K562 (cell line): ENCODE measurements at regions not wholly inside any gene's neighbourhood (a gene's known extent, or its start where the extent isn't known, plus 50 kb on each side); places are given as distances from the start of the nearest gene placed in this dataset.

Experiments
- ATAC-seq: fragments of 200-7000 bp; cut with Tn5 transposase; 3 replicates; pipeline ENCODE4 v1.9.1; 2020; ENCODE audit warnings: moderate library complexity
- BruUV-seq: library from RNA; stranded (reverse); fragments of 400-500 nt; replicated peaks from 2 replicates; lab custom pipeline; 2021; lab: Mats Ljungman, UMichigan
- CTCF ChIA-PET: fragments of 300-600 bp; formaldehyde crosslinking; extraction: SDS; loops from one replicate; lab custom pipeline; 2021; ENCODE audit warnings: low intra/inter-chr PET ratio; lab: Yijun Ruan, JAX
- POLR2A ChIA-PET: fragments of 300-600, 350-650 bp; sonication (Branson Sonifier 250); formaldehyde crosslinking; extraction: SDS; loops from one replicate; lab custom pipeline; 2021; ENCODE audit warnings: antibody characterized with exemption, inconsistent platforms; lab: Yijun Ruan, JAX
- DNase-seq, 4 experiments: peaks; one replicate each; pipeline versions ENCODE4 v3.0.0 to v3.0.0-alpha.2; 2011 to 2018; ENCODE audit warnings: low spot score in 3 of 4, mixed read lengths in 3 of 4; ENCODE audit errors: extremely low read depth in 1 of 4
- FAIRE-seq: peaks from 2 replicates; lab custom pipeline; 2011; peaks lifted over from hg19 to GRCh38; lab: Jason Lieb, UNC
- H2AFZ ChIP-seq: 2 replicates; pipeline ENCODE4 v1.6.0; 2011; ENCODE audit warnings: low read depth, low read length, control low read depth, inconsistent platforms
- H3K27ac ChIP-seq: fragments of 200-600 bp; 3 replicates; pipeline ENCODE4 v1.8.0; 2011; ENCODE audit warnings: low read depth, mild to moderate bottlenecking, control low read depth, inconsistent platforms, low read length, moderate library complexity, mixed read lengths; ENCODE audit errors: extremely low read depth
- H3K27me3 ChIP-seq, 2 experiments: fragments of 300-600 bp in 1 of 2; 2 replicates in 1 of 2; 3 replicates in 1 of 2; pipeline versions ENCODE4 v1.6.0 to v1.8.0; 2011; ENCODE audit warnings: inconsistent platforms in 2 of 2, low read length in 2 of 2, mild to moderate bottlenecking in 1 of 2, mixed read lengths in 1 of 2, moderate library complexity in 1 of 2; ENCODE audit not compliant: control insufficient read depth in 2 of 2, insufficient read depth in 2 of 2
- H3K36me3 ChIP-seq: fragments of 300-600 bp; 3 replicates; pipeline ENCODE4 v1.8.0; 2011; ENCODE audit warnings: mild to moderate bottlenecking, low read length, inconsistent platforms; ENCODE audit not compliant: control insufficient read depth, insufficient read depth
- H3K4me1 ChIP-seq, 2 experiments: fragments of 200-600 bp in 1 of 2; replicated peaks in 1 of 2; 2 replicates in 1 of 2; 3 replicates in 1 of 2; pipeline versions ENCODE4 v1.5.1 to v1.8.0; 2011; ENCODE audit warnings: inconsistent platforms in 2 of 2, low read length in 2 of 2, mild to moderate bottlenecking in 1 of 2, mixed read lengths in 1 of 2, moderate library complexity in 1 of 2; ENCODE audit not compliant: control insufficient read depth in 2 of 2, insufficient read depth in 2 of 2
- H3K4me2 ChIP-seq: 2 replicates; pipeline ENCODE4 v1.6.1; 2011; ENCODE audit warnings: low read length, control low read depth, inconsistent platforms, mixed read lengths; ENCODE audit not compliant: insufficient read depth
- H3K4me3 ChIP-seq: fragments of 200-600 bp; sonication (generic), shearing (Covaris generic); 2 replicates; pipeline ENCODE4 v1.5.1; 2016; ENCODE audit warnings: control low read depth, inconsistent platforms
- H3K79me2 ChIP-seq: fragments of 200-600 bp; 3 replicates; pipeline ENCODE4 v1.8.0; 2011; ENCODE audit warnings: low read length, inconsistent platforms; ENCODE audit not compliant: control insufficient read depth, insufficient read depth
- H3K9ac ChIP-seq, 2 experiments: 2 replicates each; pipeline versions ENCODE4 v1.6.0 to v1.6.1; 2011; ENCODE audit warnings: low read depth in 2 of 2, low read length in 2 of 2, control low read depth in 1 of 2, inconsistent platforms in 1 of 2, mild to moderate bottlenecking in 1 of 2, mixed read lengths in 1 of 2; ENCODE audit not compliant: insufficient read depth in 1 of 2
- H3K9me1 ChIP-seq: one replicate; pipeline ENCODE4 v1.6.0; 2011; ENCODE audit warnings: inconsistent platforms, mild to moderate bottlenecking, low read length, moderate library complexity; ENCODE audit not compliant: control insufficient read depth, insufficient read depth
- H3K9me3 ChIP-seq: replicated peaks from 2 replicates; pipeline ENCODE4 v1.5.1; 2011; ENCODE audit warnings: low read depth, low read length, inconsistent platforms; ENCODE audit not compliant: control insufficient read depth, insufficient read depth
- H4K20me1 ChIP-seq: replicated peaks from 2 replicates; pipeline ENCODE4 v1.6.1; 2011; ENCODE audit warnings: low read length, inconsistent platforms, mixed read lengths; ENCODE audit not compliant: control insufficient read depth, insufficient read depth
- CXXC5 ChIP-seq: fragments of 250-450 bp; sonication (Bioruptor Pico); IDR thresholded peaks from 2 replicates; pipeline ENCODE4 v1.8.0; 2022; ENCODE audit warnings: inconsistent platforms, mild to moderate bottlenecking, moderate library complexity
- FOXJ2 ChIP-seq: fragments of 200-800 bp; sonication (Bioruptor generic); IDR thresholded peaks from 2 replicates; pipeline ENCODE4 v1.6.1; 2016; ENCODE audit warnings: missing genetic modification characterization, missing compliant biosample characterization
- IRF1 ChIP-seq: sonication (generic); formaldehyde crosslinking; IDR thresholded peaks from 2 replicates; pipeline ENCODE4 v1.8.0; 2022; ENCODE audit warnings: missing genetic modification reagents, mild to moderate bottlenecking, borderline replicate concordance
- ZHX1 ChIP-seq: fragments of 150-350 bp; conservative IDR thresholded peaks from 2 replicates; pipeline ENCODE4 v1.6.1; 2014; ENCODE audit warnings: low read length
- ZNF512 ChIP-seq: IDR thresholded peaks from 2 replicates; pipeline ENCODE4 v1.6.1; 2016; ENCODE audit warnings: missing genetic modification characterization, missing compliant biosample characterization
- WGBS: fragments of 100-300 bp; shearing (Covaris generic); methylation state at CpG from one replicate; pipeline ENCODE4 v1.1.6; 2016; ENCODE audit warnings: low coverage, mixed read lengths; ENCODE audit not compliant: insufficient coverage; ENCODE audit errors: missing lambda C conversion rate; 5-methylcytosine and 5-hydroxymethylcytosine counted together
- in situ Hi-C: fragments of 300-500 bp; cut with MboI; formaldehyde crosslinking; loops from 4 replicates; pipeline ENCODE4 v1.15.0; 2018; ENCODE audit warnings: inconsistent platforms, mixed read lengths
- intact Hi-C: fragments of 100-400 bp; cut with micrococcal nuclease; formaldehyde crosslinking; loops from 2 replicates; pipeline ENCODE4 v1.14.2; 2022

- no peak for TF ChIP-seq ZNF512 (tag)
These were observed 383.3 kb downstream of the PSAT1 start (continued) for GRCh38 chr9:78680196-78680595.

GRCh38 chr9:78682216-78682615, 385.3 kb downstream of the PSAT1 start:
- no peaks in the 10 kb centered on the region for H4K20me1 ChIP-seq
- no peak overlapping the region for H3K4me2 ChIP-seq
- TF ChIP-seq ZHX1 (no peak), IRF1 (CRISPR knock-in tag) (no peak), FOXJ2 (tag) (no peak), CXXC5 (no peak)
- no peaks in the 10 kb centered on the region for H3K4me1 ChIP-seq
- no peaks in the 10 kb centered on the region for H3K36me3 ChIP-seq
- no peak overlapping the region for H3K9ac ChIP-seq
- FAIRE-seq (no peak), DNase-seq (no peak), ATAC-seq (no peak)
- ChIA-PET POLR2A (no interaction called here), CTCF (no interaction called here)
- H3K79me2 ChIP-seq, result no peaks in the 10 kb centered on the region
- no peak overlapping the region for H2AFZ ChIP-seq
- H3K9me3 ChIP-seq, result no peaks in the 10 kb centered on the region
- H3K27me3 ChIP-seq, result no peaks in the 10 kb centered on the region
- no peak overlapping the region for H3K4me3 ChIP-seq
- in situ Hi-C loops (no loop called here), intact Hi-C loops (no loop called here)
- BruUV-seq, result no TSS peak
- no peaks in the 10 kb centered on the region for H3K9me1 ChIP-seq
- H3K27ac ChIP-seq, result no peak overlapping the region
- 6% methylated on average over 5 of the region's 5 CpGs for WGBS
